A673 (cell line): ENCODE measurements at regions not wholly inside any gene's neighbourhood (a gene's known extent, or its start where the extent isn't known, plus 50 kb on each side); places are given as distances from the start of the nearest gene placed in this dataset.

Experiments used
- BruUV-seq: library from RNA; stranded (reverse); fragments of 400-500 nt; replicated peaks from 2 replicates; lab custom pipeline; 2021; lab: Mats Ljungman, UMichigan
- CTCF ChIA-PET: fragments of 300-600 bp; sonication (Branson Sonifier 250); formaldehyde crosslinking; loops from one replicate; lab custom pipeline; 2022; ENCODE audit warnings: antibody characterized with exemption; lab: Charles Lee
- POLR2A ChIA-PET: fragments of 300-600 bp; sonication (Branson Sonifier 250); formaldehyde crosslinking; loops from one replicate; lab custom pipeline; 2022; ENCODE audit warnings: antibody characterized with exemption; ENCODE audit not compliant: low non-redundant PET; lab: Charles Lee
- DNase-seq: peaks from one replicate; pipeline ENCODE4 v3.0.0-alpha.2; 2015; ENCODE audit warnings: low spot score
- H3K27ac ChIP-seq: fragments of 200-600 bp; sonication (generic); 2 replicates; pipeline ENCODE4 v1.5.1; 2016; ENCODE audit warnings: mixed run types, low read depth, mild to moderate bottlenecking, mixed read lengths, antibody characterized with exemption, low read length; ENCODE audit not compliant: poor library complexity, severe bottlenecking
- H3K27me3 ChIP-seq: fragments of 200-600 bp; sonication (generic); replicated peaks from 2 replicates; pipeline ENCODE4 v1.6.1; 2017; ENCODE audit warnings: mixed run types, low read depth, mild to moderate bottlenecking, mixed read lengths, antibody characterized with exemption, low read length; ENCODE audit not compliant: insufficient read depth, poor library complexity
- H3K36me3 ChIP-seq: fragments of 200-600 bp; sonication (generic); 2 replicates; pipeline ENCODE4 v1.6.1; 2016; ENCODE audit warnings: mixed run types, mild to moderate bottlenecking, mixed read lengths, antibody characterized with exemption, low read length; ENCODE audit not compliant: insufficient read depth, poor library complexity, severe bottlenecking
- H3K4me1 ChIP-seq: fragments of 200-600 bp; sonication (generic); 2 replicates; pipeline ENCODE4 v1.6.1; 2017; ENCODE audit warnings: mixed run types, mild to moderate bottlenecking, mixed read lengths, antibody characterized with exemption, low read length; ENCODE audit not compliant: insufficient read depth, poor library complexity, severe bottlenecking
- H3K4me3 ChIP-seq: fragments of 200-600 bp; sonication (generic); 2 replicates; pipeline ENCODE4 v1.5.1; 2016; ENCODE audit warnings: low read depth, mixed run types, mild to moderate bottlenecking, mixed read lengths, low read length; ENCODE audit not compliant: poor library complexity, severe bottlenecking
- H3K9me3 ChIP-seq: fragments of 200-600 bp; sonication (generic); 2 replicates; pipeline ENCODE4 v1.6.1; 2016; ENCODE audit warnings: mixed run types, low read depth, mild to moderate bottlenecking, mixed read lengths, antibody characterized with exemption, low read length; ENCODE audit not compliant: poor library complexity, severe bottlenecking
- CTCF ChIP-seq: fragments of 300-800, 200-600 bp; sonication (generic); conservative IDR thresholded peaks from 2 replicates; pipeline ENCODE4 v1.5.1; 2017; ENCODE audit warnings: low read depth, mild to moderate bottlenecking, antibody characterized with exemption, low read length, moderate library complexity, mixed read lengths
- EZH2 ChIP-seq: fragments of 200-600 bp; sonication (generic); IDR thresholded peaks from 2 replicates; pipeline ENCODE4 v1.6.1; 2017; ENCODE audit warnings: borderline replicate concordance, low read depth, mild to moderate bottlenecking, mixed read lengths, antibody characterized with exemption, low read length; ENCODE audit not compliant: poor library complexity, severe bottlenecking
- intact Hi-C: fragments of 100-400 bp; cut with micrococcal nuclease; formaldehyde crosslinking; loops from one replicate; pipeline ENCODE4 v1.10.0; 2022; ENCODE audit not compliant: unreplicated experiment

- BruUV-seq = no TSS peak
- POLR2A ChIA-PET = interaction anchor here (0.6 kb wide), 1 partner anchor 372 kb away, joined by 4 read pairs; no protein-coding TSS in a partner anchor
- H3K9me3 ChIP-seq = no peaks in the 10 kb centered on the region
- no peak for TF ChIP-seq CTCF
- no peak for TF ChIP-seq EZH2
- no peak overlapping the region for H3K4me3 ChIP-seq
- CTCF ChIA-PET = no interaction called here
- H3K27ac ChIP-seq = no peak overlapping the region
- H3K27me3 ChIP-seq = no peaks in the 10 kb centered on the region
- H3K4me1 ChIP-seq = no peaks in the 10 kb centered on the region
- no peak for DNase-seq
- H3K36me3 ChIP-seq = no peaks in the 10 kb centered on the region
- intact Hi-C loops = no loop called here
Measured at GRCh38 chr4:57324673-57325307, 214.6 kb upstream of the IGFBP7 start.

GRCh38 chr4:57320849-57321248 lies 210.7 kb upstream of the IGFBP7 start:
- BruUV-seq = no TSS peak

GRCh38 chr4:57320217-57320616 lies 210.0 kb upstream of the IGFBP7 start:
- H3K36me3 ChIP-seq = no peaks in the 10 kb centered on the region
- H3K27me3 ChIP-seq = no peaks in the 10 kb centered on the region
- no peak overlapping the region for H3K27ac ChIP-seq
- BruUV-seq = no TSS peak
- intact Hi-C loops = no loop called here
- no peaks in the 10 kb centered on the region for H3K4me1 ChIP-seq
- TF ChIP-seq CTCF (no peak), EZH2 (no peak)
- POLR2A ChIA-PET = no interaction called here
- DNase-seq = no peak
- CTCF ChIA-PET = no interaction called here
- no peaks in the 10 kb centered on the region for H3K9me3 ChIP-seq
- H3K4me3 ChIP-seq = no peak overlapping the region

More at GRCh38 chr4:57320849-57321248, 210.7 kb upstream of the IGFBP7 start:
- ChIA-PET CTCF (no interaction called here), POLR2A (no interaction called here)
- intact Hi-C loops = no loop called here
- Histone ChIP-seq H3K27ac (no peak overlapping the region), H3K4me1 (no peaks in the 10 kb centered on the region), H3K36me3 (no peaks in the 10 kb centered on the region), H3K9me3 (no peaks in the 10 kb centered on the region), H3K27me3 (no peaks in the 10 kb centered on the region), H3K4me3 (no peak overlapping the region)
- TF ChIP-seq CTCF (no peak), EZH2 (no peak)
- DNase-seq = no peak
